ENCODE measurements at regions not wholly inside any gene's neighbourhood (a gene's known extent, or its start where the extent isn't known, plus 50 kb on each side); places are given as distances from the start of the nearest gene placed in this dataset.

GRCh38 chr4:17265653-17266052 lies 246.2 kb downstream of the QDPR start:
- no peak overlapping the region for H2AFZ ChIP-seq (ENCODE audit: low read depth)
- H3K36me3 ChIP-seq (ENCODE audit: insufficient read depth), result no peaks in the 10 kb centered on the region
- H3K27me3 ChIP-seq (ENCODE audit: insufficient read depth, low read depth), result no peaks in the 10 kb centered on the region
- TF ChIP-seq, protein P1, sequence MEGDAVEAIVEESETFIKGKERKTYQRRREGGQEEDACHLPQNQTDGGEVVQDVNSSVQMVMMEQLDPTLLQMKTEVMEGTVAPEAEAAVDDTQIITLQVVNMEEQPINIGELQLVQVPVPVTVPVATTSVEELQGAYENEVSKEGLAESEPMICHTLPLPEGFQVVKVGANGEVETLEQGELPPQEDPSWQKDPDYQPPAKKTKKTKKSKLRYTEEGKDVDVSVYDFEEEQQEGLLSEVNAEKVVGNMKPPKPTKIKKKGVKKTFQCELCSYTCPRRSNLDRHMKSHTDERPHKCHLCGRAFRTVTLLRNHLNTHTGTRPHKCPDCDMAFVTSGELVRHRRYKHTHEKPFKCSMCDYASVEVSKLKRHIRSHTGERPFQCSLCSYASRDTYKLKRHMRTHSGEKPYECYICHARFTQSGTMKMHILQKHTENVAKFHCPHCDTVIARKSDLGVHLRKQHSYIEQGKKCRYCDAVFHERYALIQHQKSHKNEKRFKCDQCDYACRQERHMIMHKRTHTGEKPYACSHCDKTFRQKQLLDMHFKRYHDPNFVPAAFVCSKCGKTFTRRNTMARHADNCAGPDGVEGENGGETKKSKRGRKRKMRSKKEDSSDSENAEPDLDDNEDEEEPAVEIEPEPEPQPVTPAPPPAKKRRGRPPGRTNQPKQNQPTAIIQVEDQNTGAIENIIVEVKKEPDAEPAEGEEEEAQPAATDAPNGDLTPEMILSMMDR (conservative IDR thresholded peaks at IDR 0.05; ENCODE audit: low read depth, low read length), result no peak
- H3K9ac ChIP-seq, result no peak overlapping the region
- H3K4me2 ChIP-seq, result no peak overlapping the region
- H3K4me1 ChIP-seq (ENCODE audit: low read depth, poor library complexity, severe bottlenecking), result no peaks in the 10 kb centered on the region
- no peaks in the 10 kb centered on the region for H4K20me1 ChIP-seq (ENCODE audit: insufficient read depth)
- no peak overlapping the region for H3K27ac ChIP-seq
- H3K4me3 ChIP-seq (IDR thresholded peaks at IDR 0.05; ENCODE audit: insufficient read depth, low read depth, low read length), result no peak overlapping the region
- no peaks in the 10 kb centered on the region for H3K79me2 ChIP-seq (ENCODE audit: insufficient read depth, low read depth)

DNA sequence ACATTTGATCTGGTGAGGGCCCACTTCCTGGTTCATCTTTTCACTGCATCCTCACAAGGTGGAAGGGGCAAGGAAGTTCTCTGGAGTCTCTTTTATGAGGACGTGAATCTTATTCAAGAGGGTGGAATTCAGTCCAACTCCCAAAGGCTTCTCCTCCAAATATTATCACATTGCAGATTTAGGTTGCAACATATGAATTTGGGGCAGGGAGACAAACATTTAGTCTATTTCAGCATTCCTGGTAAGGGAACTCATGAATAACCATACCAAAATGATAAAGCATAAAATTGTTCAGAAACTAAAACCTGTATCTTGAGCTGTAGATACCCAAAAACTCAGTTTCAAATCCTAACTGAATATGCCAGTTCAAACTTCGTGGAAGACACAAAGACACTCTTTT lies 246.8 kb downstream of the QDPR start:
- TF ChIP-seq, protein P1 (conservative IDR thresholded peaks at IDR 0.05; ENCODE audit: low read depth, low read length), result no peak
- no peaks in the 10 kb centered on the region for H3K4me1 ChIP-seq (ENCODE audit: low read depth, poor library complexity, severe bottlenecking)
- no peak overlapping the region for H3K27ac ChIP-seq
- no peak overlapping the region for H3K4me3 ChIP-seq (IDR thresholded peaks at IDR 0.05; ENCODE audit: insufficient read depth, low read depth, low read length)
- no peak overlapping the region for H3K9ac ChIP-seq
- H4K20me1 ChIP-seq (ENCODE audit: insufficient read depth), result no peaks in the 10 kb centered on the region
- H3K27me3 ChIP-seq (ENCODE audit: insufficient read depth, low read depth), result no peaks in the 10 kb centered on the region
- H3K79me2 ChIP-seq (ENCODE audit: insufficient read depth, low read depth), result no peaks in the 10 kb centered on the region
- no peak overlapping the region for H2AFZ ChIP-seq (ENCODE audit: low read depth)
- H3K4me2 ChIP-seq, result no peak overlapping the region
- H3K36me3 ChIP-seq (ENCODE audit: insufficient read depth), result no peaks in the 10 kb centered on the region

- H4K20me1 ChIP-seq (ENCODE audit: insufficient read depth), result no peaks in the 10 kb centered on the region
- no peak overlapping the region for H2AFZ ChIP-seq (ENCODE audit: low read depth)
- H3K4me2 ChIP-seq, result no peak overlapping the region
These were observed 251.6 kb downstream of the QDPR start for GRCh38 chr4:17260166-17260907.

DNA sequence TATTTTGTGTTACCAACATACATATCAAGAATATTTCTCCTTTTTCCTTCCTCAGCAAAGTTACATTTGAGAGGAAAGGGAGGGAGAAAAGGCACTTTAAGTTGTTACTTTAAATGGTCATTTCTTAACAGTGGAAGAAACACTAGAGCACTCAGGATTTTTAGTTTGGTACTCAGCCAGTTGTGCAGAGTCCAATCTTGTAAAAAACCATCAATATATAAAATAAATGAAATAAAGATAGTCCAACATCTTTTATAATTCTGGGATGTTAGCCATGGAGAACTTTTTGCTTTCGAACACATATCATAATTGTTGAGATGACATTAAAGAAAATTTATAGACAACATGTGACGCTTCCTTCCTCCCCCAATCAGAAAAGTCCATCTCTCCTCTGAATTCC lies 253.8 kb downstream of the QDPR start:
- H3K9ac ChIP-seq, result no peak overlapping the region
- H3K36me3 ChIP-seq (ENCODE audit: insufficient read depth), result no peaks in the 10 kb centered on the region
- H4K20me1 ChIP-seq (ENCODE audit: insufficient read depth), result no peaks in the 10 kb centered on the region
- H3K27me3 ChIP-seq (ENCODE audit: insufficient read depth, low read depth), result no peaks in the 10 kb centered on the region
- no peak overlapping the region for H3K27ac ChIP-seq
- H2AFZ ChIP-seq (ENCODE audit: low read depth), result no peak overlapping the region
- no peaks in the 10 kb centered on the region for H3K4me1 ChIP-seq (ENCODE audit: low read depth, poor library complexity, severe bottlenecking)
- H3K79me2 ChIP-seq (ENCODE audit: insufficient read depth, low read depth), result no peaks in the 10 kb centered on the region
- TF ChIP-seq, protein P1 (conservative IDR thresholded peaks at IDR 0.05; ENCODE audit: low read depth, low read length), result no peak
- no peak overlapping the region for H3K4me2 ChIP-seq
- no peak overlapping the region for H3K4me3 ChIP-seq (IDR thresholded peaks at IDR 0.05; ENCODE audit: insufficient read depth, low read depth, low read length)

More at GRCh38 chr4:17260166-17260907, 251.6 kb downstream of the QDPR start:
- no peaks in the 10 kb centered on the region for H3K79me2 ChIP-seq (ENCODE audit: insufficient read depth, low read depth)
- H3K27ac ChIP-seq, result no peak overlapping the region
- no peak overlapping the region for H3K9ac ChIP-seq
- no peak overlapping the region for H3K4me3 ChIP-seq (IDR thresholded peaks at IDR 0.05; ENCODE audit: insufficient read depth, low read depth, low read length)
- TF ChIP-seq, protein P1 (conservative IDR thresholded peaks at IDR 0.05; ENCODE audit: low read depth, low read length), result no peak
- no peaks in the 10 kb centered on the region for H3K27me3 ChIP-seq (ENCODE audit: insufficient read depth, low read depth)
- H3K4me1 ChIP-seq (ENCODE audit: low read depth, poor library complexity, severe bottlenecking), result no peaks in the 10 kb centered on the region
- no peaks in the 10 kb centered on the region for H3K36me3 ChIP-seq (ENCODE audit: insufficient read depth)
